ENCODE measurements at regions not wholly inside any gene's neighbourhood (a gene's known extent, or its start where the extent isn't known, plus 50 kb on each side); places are given as distances from the start of the nearest gene placed in this dataset.
"Not testable (repeated sequence)": the region's sequence is repeated elsewhere in the genome, so short reads cannot be mapped to it uniquely, and the experiment has no call there.

DNA sequence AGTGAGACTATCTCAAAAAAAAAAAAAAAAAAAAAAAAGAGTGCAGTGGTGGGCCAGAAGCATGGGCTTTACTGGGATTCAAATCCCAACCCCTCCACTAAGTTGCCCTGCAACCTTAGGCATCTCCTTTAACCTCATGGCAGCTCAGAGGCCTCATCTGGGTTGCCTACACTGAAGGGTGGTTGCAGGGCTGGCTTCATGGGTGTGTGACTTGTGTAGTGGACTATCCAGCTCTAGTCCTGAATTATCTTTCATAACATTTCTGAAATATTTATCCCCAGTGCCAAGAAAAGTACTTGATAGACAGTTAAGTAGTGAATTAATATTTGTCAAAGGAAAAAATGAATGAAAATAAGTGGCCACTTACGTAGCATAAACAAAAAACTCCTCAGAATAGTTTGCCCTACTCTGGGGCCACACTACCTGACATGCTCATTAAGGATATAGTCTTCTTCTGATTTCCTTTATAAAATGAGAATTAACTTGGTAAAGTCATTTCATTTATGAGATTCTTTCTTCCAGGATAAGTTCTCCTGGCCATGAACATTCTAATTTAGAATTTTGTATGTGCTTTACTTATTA is 116.0 kb upstream of the SYT13 start:
- no peak for DNase-seq

GRCh38 chr11:45400591-45400990 is 114.5 kb upstream of the SYT13 start:
- DNase-seq: no peak

GRCh38 chr11:45399166-45399565 is 113.0 kb upstream of the SYT13 start:
- no peak for DNase-seq

GRCh38 chr11:45398325-45398724 is 112.2 kb upstream of the SYT13 start:
- no peak for DNase-seq

GRCh38 chr11:45396394-45396793 is 110.3 kb upstream of the SYT13 start:
- no peak for DNase-seq

DNA sequence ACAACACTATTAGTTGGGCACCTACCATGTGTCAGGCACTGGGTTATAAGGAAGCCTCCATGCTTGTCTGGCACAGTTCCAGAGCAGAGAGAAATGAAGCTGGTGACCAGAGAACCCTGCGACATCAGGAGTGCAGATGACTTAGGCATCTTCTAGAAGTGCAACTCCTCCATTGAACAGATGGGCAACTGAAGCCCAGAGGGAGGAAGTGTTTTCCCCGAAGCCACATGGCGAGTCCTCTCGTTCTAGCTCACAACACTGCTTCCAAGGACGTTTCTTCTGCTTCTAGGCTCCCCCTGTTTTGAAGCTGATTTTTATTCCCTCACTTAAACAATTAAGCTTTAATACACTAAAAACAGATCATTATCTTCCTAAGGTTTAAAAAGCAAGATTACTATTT is 109.8 kb upstream of the SYT13 start:
- no peak for DNase-seq

DNA sequence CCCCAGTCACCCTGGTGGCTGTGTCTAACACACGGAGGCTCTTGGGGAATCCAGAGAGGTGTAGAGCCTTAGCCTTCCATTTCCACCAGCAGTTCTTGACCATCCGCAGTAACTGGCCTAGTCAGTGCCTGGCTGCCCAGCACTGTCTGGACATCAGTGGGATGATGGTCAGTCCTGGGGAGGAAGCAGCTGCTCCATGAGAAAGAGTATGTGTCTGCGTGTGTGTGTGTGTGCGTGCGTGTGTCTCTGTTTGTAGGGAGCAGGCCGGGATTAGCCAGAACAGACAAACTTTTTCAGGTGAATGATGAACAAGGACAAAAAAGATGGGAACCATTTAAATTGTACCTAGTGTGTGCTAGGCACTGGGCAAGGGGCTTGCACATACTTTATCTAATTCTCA is 109.3 kb upstream of the SYT13 start:
- DNase-seq: no peak

GRCh38 chr11:45394294-45395085 is 108.3 kb upstream of the SYT13 start:
- no peak for DNase-seq

DNA sequence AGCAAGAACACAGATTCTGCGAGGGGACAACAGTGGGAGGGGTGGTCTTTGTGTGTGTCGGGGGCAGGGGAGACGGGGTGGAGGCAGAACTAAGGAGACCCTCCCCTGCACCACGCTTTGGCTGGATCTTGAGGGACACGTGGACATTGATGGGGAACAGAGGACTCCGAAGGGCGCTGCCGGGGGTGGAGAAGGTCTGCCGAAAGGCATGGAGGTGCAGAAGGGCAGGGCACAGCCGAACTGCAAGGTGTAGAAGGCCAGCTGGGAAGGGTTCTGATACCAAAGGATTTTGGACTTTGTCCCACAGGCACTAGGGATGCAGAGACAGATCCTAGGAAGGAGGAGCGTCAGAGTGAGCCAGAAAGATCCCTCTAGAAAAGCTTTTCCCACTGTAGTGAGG is 107.7 kb upstream of the SYT13 start:
- no peak for DNase-seq

GRCh38 chr11:45393334-45393733 is 107.2 kb upstream of the SYT13 start:
- DNase-seq: no peak

DNA sequence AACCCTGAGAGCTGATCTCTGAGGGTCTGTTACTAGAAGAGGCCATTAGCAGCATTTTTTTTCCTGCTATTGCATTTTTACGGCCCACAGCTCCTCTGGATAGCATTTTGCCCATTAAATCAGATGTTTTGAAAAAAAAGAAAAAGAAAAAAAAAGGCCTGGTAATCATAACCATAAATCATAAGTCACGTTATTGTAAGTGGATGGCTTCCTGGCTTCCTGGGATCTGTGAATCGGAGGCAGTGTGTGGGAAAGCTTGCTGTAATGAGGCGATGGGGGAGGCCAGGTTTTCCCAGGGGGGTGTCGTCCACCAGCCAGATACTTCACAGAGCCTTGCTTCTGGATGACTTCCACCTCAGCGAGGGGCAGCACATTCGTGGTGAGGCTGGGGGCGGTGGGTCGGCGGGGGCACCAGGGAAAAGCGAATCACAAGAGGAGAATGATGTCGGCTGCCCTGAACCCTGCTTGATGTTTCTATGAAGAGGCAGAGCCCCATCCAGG is 106.5 kb upstream of the SYT13 start:
- no peak for DNase-seq

DNA sequence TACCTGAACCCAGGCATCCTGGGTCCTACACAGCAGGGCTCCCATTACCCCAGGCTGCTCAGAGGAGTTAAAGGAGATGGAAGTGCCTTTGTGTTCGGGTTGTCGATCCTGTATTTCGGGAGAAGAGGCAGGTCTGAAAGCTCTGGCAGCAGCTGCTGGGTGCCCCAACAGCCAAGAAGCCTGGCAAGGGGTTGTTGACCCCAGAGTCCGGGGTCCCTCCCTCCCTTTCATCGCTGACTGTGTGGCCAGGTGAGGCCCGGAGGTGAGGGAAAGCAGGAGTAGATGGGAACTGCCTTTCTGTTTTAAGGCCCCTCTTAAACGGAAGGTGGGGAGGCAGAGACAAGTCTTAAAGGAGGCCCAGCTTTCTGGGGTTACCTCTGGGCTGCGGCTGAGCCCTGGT is 106.0 kb upstream of the SYT13 start:
- DNase-seq: no peak

- no peak for DNase-seq
These were observed 105.2 kb upstream of the SYT13 start for GRCh38 chr11:45391168-45391850.

GRCh38 chr11:45390407-45390806 is 104.3 kb upstream of the SYT13 start:
- DNase-seq: no peak

GRCh38 chr11:45388472-45388871 is 102.3 kb upstream of the SYT13 start:
- DNase-seq: no peak

DNA sequence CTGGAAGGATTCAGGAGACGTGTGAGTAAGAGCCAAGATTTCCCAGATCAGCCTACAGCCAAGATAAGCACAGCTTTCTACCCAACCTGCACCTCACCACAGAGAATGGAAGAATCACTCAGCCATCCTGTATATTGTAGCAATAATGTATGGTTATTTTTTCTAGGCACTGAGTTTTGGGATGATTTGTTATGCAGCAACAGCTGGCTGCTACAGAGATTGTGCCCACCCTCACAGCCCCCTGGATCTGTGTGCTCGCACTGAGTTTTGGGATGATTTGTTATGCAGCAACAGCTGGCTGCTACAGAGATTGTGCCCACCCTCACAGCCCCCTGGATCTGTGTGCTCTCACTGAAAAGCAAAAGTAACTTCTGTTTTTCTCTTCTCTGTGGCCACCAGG is 101.7 kb upstream of the SYT13 start:
- not testable (repeated sequence) for DNase-seq

- DNase-seq: no peak
These were observed 100.8 kb upstream of the SYT13 start for GRCh38 chr11:45386972-45387371.

- peak; percentile 19 for DNase-seq
These were observed 99.7 kb upstream of the SYT13 start for GRCh38 chr11:45385844-45386243.

- DNase-seq: no peak
These were observed 99.3 kb upstream of the SYT13 start for GRCh38 chr11:45385423-45385822.

DNA sequence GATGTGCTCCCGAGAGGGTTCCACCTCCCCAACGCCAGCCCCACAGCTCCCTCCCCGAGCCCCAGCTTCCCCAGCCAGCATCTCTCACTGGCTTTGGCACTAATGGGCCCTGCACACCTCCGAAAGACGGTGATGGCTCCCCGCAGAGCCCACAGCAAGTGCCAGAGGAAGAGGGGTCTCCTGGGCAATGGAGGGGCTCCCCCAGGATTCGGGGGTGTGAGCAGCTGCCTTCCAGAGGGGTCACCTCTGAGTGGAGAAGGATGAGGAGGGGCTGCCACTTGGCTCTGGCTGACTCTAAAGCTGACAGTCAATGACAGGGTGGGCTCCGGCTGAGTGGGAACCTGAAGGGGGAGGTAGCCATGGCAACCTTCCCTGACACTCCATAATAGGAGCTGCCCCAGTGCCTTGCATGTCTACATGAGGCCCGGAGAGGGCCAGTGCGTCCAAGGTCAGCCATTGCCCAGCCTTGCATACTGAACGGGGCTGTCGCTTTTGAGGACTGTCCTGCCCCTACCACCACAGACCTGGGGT is 98.6 kb upstream of the SYT13 start:
- no peak for DNase-seq

DNA sequence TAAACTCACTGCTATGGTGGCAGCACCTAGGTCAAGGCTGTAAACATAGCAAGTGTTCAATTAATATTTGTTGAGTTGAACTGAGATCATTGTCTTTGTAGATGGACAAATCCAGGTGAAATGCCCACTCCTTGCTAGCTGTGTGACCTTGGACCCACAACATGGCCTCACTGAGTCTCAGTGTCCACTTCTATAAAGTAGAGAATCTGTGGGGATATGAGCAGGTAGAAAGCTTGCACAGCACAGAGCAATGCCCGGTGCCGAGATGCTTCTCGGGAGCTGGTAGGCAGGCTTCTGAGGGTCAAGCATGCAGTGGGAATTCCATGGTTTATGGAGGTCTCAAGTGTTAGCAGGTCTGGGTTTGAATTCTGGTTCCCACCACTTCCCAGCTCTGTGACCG is 97.9 kb upstream of the SYT13 start:
- no peak for DNase-seq

GRCh38 chr11:45383224-45383623 is 97.1 kb upstream of the SYT13 start:
- no peak for DNase-seq

- DNase-seq: no peak
These were observed 96.2 kb upstream of the SYT13 start for GRCh38 chr11:45382133-45382878.

Data from CD4-positive, alpha-beta T cell treated with Interleukin-6 for 4 hours (primary cell).